GM12875 (cell line): ENCODE measurements at regions not wholly inside any gene's neighbourhood (a gene's known extent, or its start where the extent isn't known, plus 50 kb on each side); places are given as distances from the start of the nearest gene placed in this dataset.

Source experiments
- H3K4me3 ChIP-seq: one replicate; pipeline ENCODE4 v1.5.1; 2011; ENCODE audit warnings: low read depth, low read length, control low read depth
- CTCF ChIP-seq: IDR thresholded peaks from 2 replicates; pipeline ENCODE4 v1.5.1; 2011; ENCODE audit warnings: low read depth, mild to moderate bottlenecking, control low read depth, inconsistent platforms, low read length, moderate library complexity, borderline replicate concordance; ENCODE audit not compliant: insufficient read depth

- TF ChIP-seq CTCF = no peak
- no peak overlapping the region for H3K4me3 ChIP-seq
Measured at GRCh38 chr12:78473561-78473960, 391.0 kb upstream of the SYT1 start.

- no peak for TF ChIP-seq CTCF
- no peak overlapping the region for H3K4me3 ChIP-seq
Measured at GRCh38 chr12:78483767-78484315, 380.7 kb upstream of the SYT1 start.

GRCh38 chr12:78489990-78490389, 374.6 kb upstream of the SYT1 start:
- TF ChIP-seq CTCF = no peak
- no peak overlapping the region for H3K4me3 ChIP-seq

- no peak overlapping the region for H3K4me3 ChIP-seq
- TF ChIP-seq CTCF = no peak
Measured at GRCh38 chr12:78490861-78491260, 373.7 kb upstream of the SYT1 start.

- H3K4me3 ChIP-seq = no peak overlapping the region
- TF ChIP-seq CTCF = no peak
Measured at GRCh38 chr12:78494911-78495310, 369.7 kb upstream of the SYT1 start.

- H3K4me3 ChIP-seq = no peak overlapping the region
Measured at GRCh38 chr12:78501825-78502224, 362.7 kb upstream of the SYT1 start.

More at GRCh38 chr12:78501825-78502224, 362.7 kb upstream of the SYT1 start:
- TF ChIP-seq CTCF = no peak
